ENCODE measurements at regions not wholly inside any gene's neighbourhood (a gene's known extent, or its start where the extent isn't known, plus 50 kb on each side); places are given as distances from the start of the nearest gene placed in this dataset.

DNA sequence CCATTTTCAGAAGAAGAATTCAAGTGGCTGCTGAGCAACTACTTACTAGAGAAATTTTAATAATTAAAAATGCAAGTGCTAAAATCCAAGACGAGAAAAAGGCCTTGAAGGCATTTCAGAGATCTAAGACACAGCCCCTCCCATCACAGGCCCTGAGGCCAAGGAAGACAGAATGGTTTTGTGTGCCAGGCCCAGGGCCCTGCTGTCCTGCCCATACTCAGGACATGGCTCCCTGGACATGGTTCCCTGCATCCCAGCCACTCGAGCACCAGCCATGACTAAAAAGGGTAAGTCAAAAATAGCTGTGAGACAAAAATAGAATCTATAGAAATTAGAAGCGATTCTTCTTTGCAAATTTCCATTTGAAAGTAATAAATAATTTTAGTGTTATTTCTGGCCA is 364.9 kb downstream of the COL12A1 start:
- Mint-ChIP-seq H3K4me1 (ENCODE audit: low read depth in 2 of 2) (no peaks in the 10 kb centered on the region), H3K36me3 (no peaks in the 10 kb centered on the region), H3K9me3 (peaks cover 8% of the 10 kb centered on the region), H3K27me3 (no peaks in the 10 kb centered on the region), H3K27ac (no peak overlapping the region), H3K4me3 (no peak overlapping the region)
- DNase-seq (ENCODE audit: low spot score) (no peak), ATAC-seq (no peak)

DNA sequence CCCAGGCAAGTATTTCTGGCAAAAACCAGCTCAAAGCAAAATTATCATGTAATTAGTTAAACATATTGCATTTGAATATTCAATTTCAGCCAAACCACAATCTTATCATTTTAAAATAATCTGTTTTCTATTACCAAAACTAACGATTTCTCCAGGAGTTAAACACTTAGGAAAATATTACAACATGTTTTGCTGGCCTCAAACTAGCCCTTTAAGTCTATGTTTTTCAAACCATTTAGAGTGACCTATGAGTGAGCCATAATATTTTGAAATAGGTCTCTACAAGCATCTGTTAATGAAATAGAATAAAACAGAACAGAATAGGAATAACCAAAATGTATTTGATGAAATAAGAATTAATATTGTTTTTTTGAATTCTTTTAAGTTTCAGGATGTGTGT is 370.9 kb downstream of the COL12A1 start:
- H3K9me3 Mint-ChIP-seq = peaks cover 4% of the 10 kb centered on the region
- H3K4me3 Mint-ChIP-seq = no peak overlapping the region
- ATAC-seq (no peak), DNase-seq (ENCODE audit: low spot score) (no peak)
- H3K4me1 Mint-ChIP-seq (ENCODE audit: low read depth in 2 of 2) = no peaks in the 10 kb centered on the region
- H3K27ac Mint-ChIP-seq = no peak overlapping the region
- no peaks in the 10 kb centered on the region for H3K27me3 Mint-ChIP-seq
- H3K36me3 Mint-ChIP-seq = no peaks in the 10 kb centered on the region

DNA sequence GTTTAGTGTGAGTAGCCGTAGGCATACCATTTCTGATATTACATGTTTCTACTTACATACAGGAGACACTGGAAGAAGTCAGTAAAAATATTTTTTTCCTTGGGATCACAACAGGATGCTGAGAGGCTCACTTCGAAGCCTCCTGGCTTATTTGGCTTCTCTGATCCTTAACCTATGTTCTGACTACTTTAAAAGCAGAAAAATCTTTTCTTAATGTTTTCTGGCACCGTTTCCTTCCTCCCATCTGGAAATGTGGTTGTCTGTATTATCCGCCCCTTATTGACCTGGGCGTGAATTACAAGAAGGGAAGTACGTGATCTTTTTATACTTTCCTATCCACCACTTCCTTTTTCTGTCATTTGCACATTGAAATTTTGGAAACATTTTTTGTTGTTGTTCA is 379.6 kb downstream of the COL12A1 start:
- no peaks in the 10 kb centered on the region for H3K4me1 Mint-ChIP-seq (ENCODE audit: low read depth in 2 of 2)
- no peak overlapping the region for H3K27ac Mint-ChIP-seq
- no peak overlapping the region for H3K4me3 Mint-ChIP-seq
- H3K27me3 Mint-ChIP-seq = no peaks in the 10 kb centered on the region
- no peak for DNase-seq (ENCODE audit: low spot score)
- no peaks in the 10 kb centered on the region for H3K36me3 Mint-ChIP-seq
- no peak for ATAC-seq
- H3K9me3 Mint-ChIP-seq = peaks cover 10% of the 10 kb centered on the region

GRCh38 chr6:74814440-74814839 is 391.4 kb downstream of the COL12A1 start:
- H3K4me1 Mint-ChIP-seq (ENCODE audit: low read depth in 2 of 2) = no peaks in the 10 kb centered on the region
- no peak overlapping the region for H3K4me3 Mint-ChIP-seq
- no peak for DNase-seq (ENCODE audit: low spot score)
- H3K27ac Mint-ChIP-seq = no peak overlapping the region
- peaks cover 24% of the 10 kb centered on the region for H3K9me3 Mint-ChIP-seq
- H3K27me3 Mint-ChIP-seq = no peaks in the 10 kb centered on the region
- no peak for ATAC-seq
- no peaks in the 10 kb centered on the region for H3K36me3 Mint-ChIP-seq

DNA sequence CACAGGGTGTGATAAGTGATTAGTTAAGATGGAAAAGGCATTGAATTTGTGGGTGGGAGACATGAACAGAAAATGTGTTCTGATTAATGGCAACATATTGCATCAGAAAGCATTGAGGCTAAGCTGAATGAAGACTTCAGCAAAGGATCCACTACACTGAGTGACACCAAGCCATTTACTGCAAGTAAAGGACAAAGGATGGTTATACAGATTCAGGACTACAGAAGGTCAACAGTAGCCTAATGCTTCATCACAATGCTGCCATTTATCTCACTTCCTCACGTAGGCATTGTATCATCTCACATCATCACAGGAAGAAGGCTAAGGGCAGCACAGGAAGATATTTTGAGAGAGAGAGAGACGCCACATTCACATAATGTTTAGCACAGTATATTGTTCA is 398.2 kb downstream of the COL12A1 start:
- Mint-ChIP-seq H3K4me1 (ENCODE audit: low read depth in 2 of 2) (no peaks in the 10 kb centered on the region), H3K27me3 (no peaks in the 10 kb centered on the region), H3K4me3 (no peak overlapping the region), H3K36me3 (no peaks in the 10 kb centered on the region), H3K27ac (no peak overlapping the region), H3K9me3 (peaks cover 18% of the 10 kb centered on the region)
- no peak for ATAC-seq
- DNase-seq (ENCODE audit: low spot score) = no peak

DNA sequence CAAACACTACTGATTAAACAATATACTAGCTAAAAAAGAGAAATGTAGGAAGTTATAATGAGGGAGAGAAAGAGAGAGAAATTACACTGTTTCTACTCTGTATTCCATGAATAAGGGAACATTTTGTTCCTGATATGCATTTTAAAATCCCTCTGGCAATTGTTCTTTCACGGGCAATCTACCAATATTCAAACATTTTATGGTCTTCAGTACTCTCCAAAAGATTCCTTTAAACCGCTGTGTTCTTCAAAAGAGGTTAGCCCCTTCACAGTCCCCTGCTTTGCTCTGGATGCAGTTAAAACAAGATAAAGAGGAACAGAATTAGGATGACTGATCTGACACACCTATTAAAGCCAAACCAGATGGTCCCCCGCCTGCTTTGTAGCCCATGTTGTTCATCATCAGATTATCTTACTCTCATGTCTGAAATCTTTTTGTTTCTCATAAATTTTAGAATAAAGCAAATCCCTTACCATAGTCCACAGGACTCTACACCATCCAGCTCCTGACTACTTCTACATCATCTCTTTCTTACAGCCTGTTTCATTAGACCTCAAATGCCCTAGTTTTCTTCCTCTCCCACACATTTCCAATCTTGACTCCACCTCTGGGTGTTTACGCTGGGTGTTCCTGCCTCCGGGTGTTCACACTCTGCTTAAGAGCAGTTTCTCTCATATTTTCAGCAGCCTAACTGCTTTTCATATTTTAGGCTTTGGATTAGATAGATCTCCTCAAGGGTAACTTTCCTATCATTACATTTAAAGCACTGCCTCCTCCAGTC is 399.7 kb downstream of the COL12A1 start:
- DNase-seq (ENCODE audit: low spot score) (no peak), ATAC-seq (no peak)
- Mint-ChIP-seq H3K9me3 (peaks cover 27% of the 10 kb centered on the region), H3K4me1 (ENCODE audit: low read depth in 2 of 2) (no peaks in the 10 kb centered on the region), H3K27ac (no peak overlapping the region), H3K4me3 (no peak overlapping the region), H3K27me3 (no peaks in the 10 kb centered on the region), H3K36me3 (no peaks in the 10 kb centered on the region)

GRCh38 chr6:74798302-74798701 is 407.6 kb downstream of the COL12A1 start:
- Mint-ChIP-seq H3K4me1 (ENCODE audit: low read depth in 2 of 2) (no peaks in the 10 kb centered on the region), H3K36me3 (peaks cover 13% of the 10 kb centered on the region)
- no peak for ATAC-seq

DNA sequence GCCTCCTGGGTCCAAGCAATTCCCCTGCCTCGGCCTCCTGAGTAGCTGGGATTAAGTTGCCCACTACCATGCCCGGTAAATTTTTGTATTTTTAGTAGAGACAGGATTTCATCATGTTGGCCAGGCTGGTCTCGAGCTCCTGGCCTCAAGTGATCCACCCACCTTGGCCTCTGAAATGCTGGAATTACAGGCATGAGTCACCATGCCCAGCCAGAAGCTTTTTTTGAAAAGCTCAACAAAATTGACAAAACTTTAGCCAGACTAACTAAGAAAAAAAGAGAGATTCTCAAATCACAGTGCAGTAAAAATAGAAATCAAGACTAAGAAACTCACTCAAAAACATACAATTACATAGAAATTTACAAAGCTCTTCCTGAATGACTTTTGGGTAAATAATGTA is 420.6 kb downstream of the COL12A1 start:
- no peak for DNase-seq (ENCODE audit: low spot score)
- peaks cover 30% of the 10 kb centered on the region for H3K9me3 Mint-ChIP-seq
- no peak overlapping the region for H3K4me3 Mint-ChIP-seq
- peaks cover 5% of the 10 kb centered on the region for H3K36me3 Mint-ChIP-seq
- no peaks in the 10 kb centered on the region for H3K4me1 Mint-ChIP-seq (ENCODE audit: low read depth in 2 of 2)
- H3K27ac Mint-ChIP-seq = no peak overlapping the region
- no peaks in the 10 kb centered on the region for H3K27me3 Mint-ChIP-seq
- no peak for ATAC-seq

More at GRCh38 chr6:74798302-74798701, 407.6 kb downstream of the COL12A1 start:
- Mint-ChIP-seq H3K27me3 (no peaks in the 10 kb centered on the region), H3K9me3 (peaks cover 33% of the 10 kb centered on the region), H3K27ac (no peak overlapping the region), H3K4me3 (no peak overlapping the region)
- no peak for DNase-seq (ENCODE audit: low spot score)

GRCh38 chr6:74782346-74782745 is 423.5 kb downstream of the COL12A1 start:
- no peak for DNase-seq (ENCODE audit: low spot score)
- Mint-ChIP-seq H3K27ac (no peak overlapping the region), H3K4me1 (ENCODE audit: low read depth in 2 of 2) (no peaks in the 10 kb centered on the region), H3K27me3 (no peaks in the 10 kb centered on the region), H3K36me3 (no peaks in the 10 kb centered on the region), H3K4me3 (no peak overlapping the region), H3K9me3 (peaks cover 20% of the 10 kb centered on the region)
- no peak for ATAC-seq

GRCh38 chr6:74780831-74781230 is 425.0 kb downstream of the COL12A1 start:
- H3K4me3 Mint-ChIP-seq = no peak overlapping the region
- H3K27ac Mint-ChIP-seq = no peak overlapping the region
- H3K4me1 Mint-ChIP-seq (ENCODE audit: low read depth in 2 of 2) = no peaks in the 10 kb centered on the region

GRCh38 chr6:74768738-74769137 is 437.1 kb downstream of the COL12A1 start:
- Mint-ChIP-seq H3K4me1 (ENCODE audit: low read depth in 2 of 2) (no peaks in the 10 kb centered on the region), H3K4me3 (no peak overlapping the region), H3K36me3 (no peaks in the 10 kb centered on the region), H3K27ac (no peak overlapping the region), H3K27me3 (no peaks in the 10 kb centered on the region), H3K9me3 (peaks cover 4% of the 10 kb centered on the region)
- ATAC-seq (no peak), DNase-seq (ENCODE audit: low spot score) (no peak)

More at GRCh38 chr6:74780831-74781230, 425.0 kb downstream of the COL12A1 start:
- Mint-ChIP-seq H3K27me3 (no peaks in the 10 kb centered on the region), H3K9me3 (peaks cover 18% of the 10 kb centered on the region), H3K36me3 (peaks cover 5% of the 10 kb centered on the region)
- DNase-seq (ENCODE audit: low spot score) = no peak
- ATAC-seq = no peak

DNA sequence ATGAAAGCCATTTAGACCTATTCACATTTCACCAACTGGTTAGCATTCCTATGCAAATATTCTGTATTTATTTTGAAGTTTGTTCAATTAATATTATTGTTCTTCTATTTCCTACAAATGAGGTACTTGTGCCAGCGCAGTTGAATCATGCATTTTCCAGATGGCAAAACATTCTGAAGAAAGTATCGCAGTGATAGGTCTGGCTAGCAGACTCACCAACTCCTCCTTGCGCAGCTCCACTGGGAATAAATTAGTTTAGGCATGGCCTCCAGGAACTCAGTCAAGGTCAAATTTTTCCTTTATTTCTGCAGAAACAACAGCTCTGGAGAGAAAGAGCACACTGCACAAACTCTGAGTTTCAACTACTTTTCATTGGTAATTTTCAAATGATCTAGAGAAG is 437.7 kb downstream of the COL12A1 start:
- H3K36me3 Mint-ChIP-seq = no peaks in the 10 kb centered on the region
- H3K27ac Mint-ChIP-seq = no peak overlapping the region
- no peak overlapping the region for H3K4me3 Mint-ChIP-seq
- no peaks in the 10 kb centered on the region for H3K4me1 Mint-ChIP-seq (ENCODE audit: low read depth in 2 of 2)
- DNase-seq (ENCODE audit: low spot score) (no peak), ATAC-seq (no peak)
- H3K9me3 Mint-ChIP-seq = peaks cover 4% of the 10 kb centered on the region
- no peaks in the 10 kb centered on the region for H3K27me3 Mint-ChIP-seq

- no peak for DNase-seq (ENCODE audit: low spot score)
- Mint-ChIP-seq H3K36me3 (no peaks in the 10 kb centered on the region), H3K4me3 (no peak overlapping the region), H3K4me1 (ENCODE audit: low read depth in 2 of 2) (no peaks in the 10 kb centered on the region), H3K9me3 (peaks cover 4% of the 10 kb centered on the region), H3K27ac (no peak overlapping the region), H3K27me3 (no peaks in the 10 kb centered on the region)
- ATAC-seq = no peak
Observed at GRCh38 chr6:74765486-74765885, 440.4 kb downstream of the COL12A1 start.

DNA sequence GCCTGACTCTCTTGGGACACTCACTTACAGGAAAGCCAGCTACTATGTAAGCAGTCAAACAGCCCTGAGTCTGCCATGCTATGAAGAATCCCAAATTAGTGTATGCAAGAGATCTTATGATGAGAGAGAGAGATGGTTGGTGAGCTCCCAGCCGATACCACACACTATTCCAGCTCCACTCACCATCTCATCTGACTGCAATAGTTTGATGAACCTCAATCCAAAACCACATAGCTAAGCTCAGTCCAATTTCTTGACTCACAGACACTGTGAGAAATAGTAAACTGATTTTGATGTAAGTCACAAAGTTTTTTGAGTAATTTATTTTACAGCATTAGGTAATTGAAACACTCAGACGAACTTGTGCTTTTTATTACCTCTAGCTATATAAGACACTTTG is 441.4 kb downstream of the COL12A1 start:
- H3K36me3 Mint-ChIP-seq = no peaks in the 10 kb centered on the region
- H3K27me3 Mint-ChIP-seq = no peaks in the 10 kb centered on the region
- H3K4me3 Mint-ChIP-seq = no peak overlapping the region
- H3K4me1 Mint-ChIP-seq (ENCODE audit: low read depth in 2 of 2) = no peaks in the 10 kb centered on the region
- DNase-seq (ENCODE audit: low spot score) (no peak), ATAC-seq (no peak)
- peaks cover 4% of the 10 kb centered on the region for H3K9me3 Mint-ChIP-seq
- no peak overlapping the region for H3K27ac Mint-ChIP-seq

- ATAC-seq = no peak
- H3K36me3 Mint-ChIP-seq = no peaks in the 10 kb centered on the region
- no peak overlapping the region for H3K27ac Mint-ChIP-seq
- no peaks in the 10 kb centered on the region for H3K27me3 Mint-ChIP-seq
- DNase-seq (ENCODE audit: low spot score) = no peak
- no peaks in the 10 kb centered on the region for H3K4me1 Mint-ChIP-seq (ENCODE audit: low read depth in 2 of 2)
- no peak overlapping the region for H3K4me3 Mint-ChIP-seq
- peaks cover 7% of the 10 kb centered on the region for H3K9me3 Mint-ChIP-seq
Observed at GRCh38 chr6:74762841-74763240, 443.0 kb downstream of the COL12A1 start.

Measured in natural killer cell treated with Interleukin-12 subunit alpha and Interleukin-12 subunit beta and Interleukin-15 and Interleukin-18, amount 100 ng/mL, for 72 hours (primary cell).